ENCODE measurements at regions not wholly inside any gene's neighbourhood (a gene's known extent, or its start where the extent isn't known, plus 50 kb on each side); places are given as distances from the start of the nearest gene placed in this dataset.
"Not testable (repeated sequence)": the region's sequence is repeated elsewhere in the genome, so short reads cannot be mapped to it uniquely, and the experiment has no call there.

- H3K4me3 ChIP-seq: no peak overlapping the region
- no peaks in the 10 kb centered on the region for H3K36me3 ChIP-seq (replicated peaks in 1 of 2; ENCODE audit: insufficient read depth in 1 of 2, low read depth in 2 of 2)
- no peaks in the 10 kb centered on the region for H3K4me1 ChIP-seq
- DNase-seq (no peak), ATAC-seq (no peak)
- H3K9me3 ChIP-seq: no peaks in the 10 kb centered on the region
- no peaks in the 10 kb centered on the region for H3K27me3 ChIP-seq
- intact Hi-C loops (cut with DNase I): no loop called here
- WGBS, 2 donors: 70 to 75% methylated on average over 12 to 15 of the region's 15 CpGs
- no peak for TF ChIP-seq POLR2A (IDR thresholded peaks at IDR 0.05)
- no peak for TF ChIP-seq CTCF (IDR thresholded peaks at IDR 0.05)
- H3K27ac ChIP-seq: no peak overlapping the region
Measured at GRCh38 chrX:10676235-10676957, 56.0 kb upstream of the MID1 start.

- intact Hi-C loops (cut with DNase I): no loop called here
Measured at GRCh38 chrX:10677490-10677889, 57.1 kb upstream of the MID1 start.

GRCh38 chrX:10679387-10679786 lies 59.0 kb upstream of the MID1 start:
- no peaks in the 10 kb centered on the region for H3K27me3 ChIP-seq
- no peaks in the 10 kb centered on the region for H3K9me3 ChIP-seq
- intact Hi-C loops (cut with DNase I): no loop called here
- H3K4me1 ChIP-seq: no peaks in the 10 kb centered on the region
- ATAC-seq: no peak
- 79 to 90% methylated on average over 5 of the region's 5 CpGs for WGBS, 2 donors
- no peak overlapping the region for H3K27ac ChIP-seq
- TF ChIP-seq POLR2A (IDR thresholded peaks at IDR 0.05): no peak
- TF ChIP-seq CTCF (IDR thresholded peaks at IDR 0.05): no peak
- no peak for DNase-seq
- H3K4me3 ChIP-seq: no peak overlapping the region
- H3K36me3 ChIP-seq (replicated peaks in 1 of 2; ENCODE audit: insufficient read depth in 1 of 2, low read depth in 2 of 2): no peaks in the 10 kb centered on the region

More at GRCh38 chrX:10677490-10677889, 57.1 kb upstream of the MID1 start:
- Histone ChIP-seq H3K27ac (no peak overlapping the region), H3K9me3 (no peaks in the 10 kb centered on the region), H3K27me3 (no peaks in the 10 kb centered on the region), H3K36me3 (replicated peaks in 1 of 2; ENCODE audit: insufficient read depth in 1 of 2, low read depth in 2 of 2) (no peaks in the 10 kb centered on the region), H3K4me3 (no peak overlapping the region), H3K4me1 (no peaks in the 10 kb centered on the region)
- no peak for ATAC-seq
- WGBS, 2 donors: 77 to 81% methylated on average over 2 to 5 of the region's 5 CpGs
- TF ChIP-seq CTCF (IDR thresholded peaks at IDR 0.05): no peak
- no peak for TF ChIP-seq POLR2A (IDR thresholded peaks at IDR 0.05)
- DNase-seq: no peak

GRCh38 chrX:10681167-10681566 lies 60.8 kb upstream of the MID1 start:
- intact Hi-C loops (cut with DNase I): no loop called here
- no peak for ATAC-seq
- no peak for TF ChIP-seq CTCF (IDR thresholded peaks at IDR 0.05)
- TF ChIP-seq POLR2A (IDR thresholded peaks at IDR 0.05): no peak

GRCh38 chrX:10683631-10684030 lies 63.2 kb upstream of the MID1 start:
- H3K9me3 ChIP-seq; H3K4me1 ChIP-seq; H3K27me3 ChIP-seq; H3K27ac ChIP-seq; ATAC-seq; DNase-seq; H3K36me3 ChIP-seq (replicated peaks in 1 of 2; ENCODE audit: insufficient read depth in 1 of 2, low read depth in 2 of 2); intact Hi-C loops (cut with DNase I); H3K4me3 ChIP-seq: not testable (repeated sequence)
- WGBS, 2 donors: 82 to 94% methylated on average over 7 of the region's 7 CpGs

More at GRCh38 chrX:10681167-10681566, 60.8 kb upstream of the MID1 start:
- Histone ChIP-seq H3K9me3 (no peaks in the 10 kb centered on the region), H3K4me3 (no peak overlapping the region), H3K36me3 (replicated peaks in 1 of 2; ENCODE audit: insufficient read depth in 1 of 2, low read depth in 2 of 2) (no peaks in the 10 kb centered on the region), H3K27me3 (no peaks in the 10 kb centered on the region), H3K4me1 (no peaks in the 10 kb centered on the region), H3K27ac (no peak overlapping the region)
- no peak for DNase-seq
- WGBS, 2 donors: 95 to 100% methylated on average over 1 to 4 of the region's 4 CpGs
